ENCODE measurements at regions not wholly inside any gene's neighbourhood (a gene's known extent, or its start where the extent isn't known, plus 50 kb on each side); places are given as distances from the start of the nearest gene placed in this dataset.

DNA sequence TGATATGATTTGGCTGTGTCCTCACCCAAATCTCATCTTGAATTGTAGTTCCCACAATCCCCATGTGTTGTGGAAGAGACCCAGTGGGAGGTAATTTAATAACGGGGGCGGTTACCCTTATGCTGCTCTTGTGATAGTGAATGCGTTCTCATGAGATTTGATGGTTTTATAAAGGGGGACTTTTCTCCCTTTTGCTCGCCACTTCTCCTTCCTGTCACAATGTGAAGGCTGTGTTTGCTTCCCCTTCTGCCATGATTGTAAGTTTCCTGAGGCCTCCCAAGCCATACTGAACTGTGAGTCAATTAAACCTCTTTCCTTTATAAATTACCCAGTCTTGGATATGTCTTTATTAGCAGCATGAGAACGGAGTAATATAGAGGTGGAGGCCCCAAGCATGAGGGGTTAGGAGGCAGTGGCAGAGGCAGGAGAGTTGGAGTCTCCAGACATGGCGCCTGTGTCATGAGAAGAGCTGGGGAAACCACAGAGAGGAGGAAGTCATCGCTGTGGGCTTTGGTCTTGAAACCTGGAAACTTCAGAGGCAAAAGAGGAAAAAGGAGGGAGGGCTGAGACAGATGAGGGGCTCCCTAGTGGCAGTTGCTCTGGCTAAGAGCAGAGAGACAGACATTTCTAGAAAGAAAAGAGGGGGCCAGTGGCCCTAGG, 107.8 kb upstream of the VEPH1 start:
- ATAC-seq (ENCODE audit: low FRiP score in 2 of 2) (no peak), DNase-seq (no peak)
- no peak overlapping the region for H3K4me3 ChIP-seq
- no peaks in the 10 kb centered on the region for H3K9me3 ChIP-seq
- WGBS, 2 donors = 73 to 83% methylated on average over 7 of the region's 7 CpGs
- no peak overlapping the region for H3K27ac ChIP-seq
- peaks cover 0 to 5% (median 2%) of the 10 kb centered on the region in 4 donors for H3K4me1 ChIP-seq
- TF ChIP-seq EP300 (IDR thresholded peaks at IDR 0.05) = no peak
- no peak for TF ChIP-seq POLR2A (IDR thresholded peaks at IDR 0.05)
- TF ChIP-seq, protein P1, sequence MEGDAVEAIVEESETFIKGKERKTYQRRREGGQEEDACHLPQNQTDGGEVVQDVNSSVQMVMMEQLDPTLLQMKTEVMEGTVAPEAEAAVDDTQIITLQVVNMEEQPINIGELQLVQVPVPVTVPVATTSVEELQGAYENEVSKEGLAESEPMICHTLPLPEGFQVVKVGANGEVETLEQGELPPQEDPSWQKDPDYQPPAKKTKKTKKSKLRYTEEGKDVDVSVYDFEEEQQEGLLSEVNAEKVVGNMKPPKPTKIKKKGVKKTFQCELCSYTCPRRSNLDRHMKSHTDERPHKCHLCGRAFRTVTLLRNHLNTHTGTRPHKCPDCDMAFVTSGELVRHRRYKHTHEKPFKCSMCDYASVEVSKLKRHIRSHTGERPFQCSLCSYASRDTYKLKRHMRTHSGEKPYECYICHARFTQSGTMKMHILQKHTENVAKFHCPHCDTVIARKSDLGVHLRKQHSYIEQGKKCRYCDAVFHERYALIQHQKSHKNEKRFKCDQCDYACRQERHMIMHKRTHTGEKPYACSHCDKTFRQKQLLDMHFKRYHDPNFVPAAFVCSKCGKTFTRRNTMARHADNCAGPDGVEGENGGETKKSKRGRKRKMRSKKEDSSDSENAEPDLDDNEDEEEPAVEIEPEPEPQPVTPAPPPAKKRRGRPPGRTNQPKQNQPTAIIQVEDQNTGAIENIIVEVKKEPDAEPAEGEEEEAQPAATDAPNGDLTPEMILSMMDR (IDR thresholded peaks at IDR 0.05) = no peak
- no peak for TF ChIP-seq POLR2AphosphoS5 (IDR thresholded peaks at IDR 0.05)
- H3K27me3 ChIP-seq = no peaks in the 10 kb centered on the region
- no peaks in the 10 kb centered on the region for H3K36me3 ChIP-seq

DNA sequence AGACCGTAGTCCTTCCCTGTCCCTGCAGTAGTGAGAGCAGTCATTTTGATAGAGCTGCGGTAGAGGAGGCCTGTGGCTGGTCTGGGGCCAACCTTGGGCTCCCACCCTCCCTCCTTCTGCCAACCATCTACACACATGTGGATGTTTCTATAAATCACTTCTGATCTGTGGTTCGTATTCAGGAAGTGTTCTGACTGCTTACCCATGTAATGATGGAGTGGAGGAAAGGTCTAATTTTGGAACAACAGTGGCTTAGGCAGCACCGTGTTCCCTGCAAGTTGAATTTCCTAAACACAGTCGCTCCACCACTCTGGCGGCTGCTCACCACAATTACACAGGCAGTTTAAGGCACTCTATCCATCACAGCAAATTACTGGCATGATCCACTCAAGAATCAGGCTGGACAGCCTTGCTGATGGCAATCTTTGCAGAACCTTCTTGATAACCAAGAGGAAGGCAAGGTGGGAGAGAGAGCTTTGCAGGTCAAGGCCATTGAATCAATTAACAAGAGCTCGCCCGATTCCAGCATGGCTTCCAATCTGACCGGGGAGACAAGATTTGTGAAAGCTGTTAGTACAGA, 104.7 kb upstream of the VEPH1 start:
- WGBS, 2 donors = 44 to 71% methylated on average over 9 of the region's 9 CpGs
- no peak for TF ChIP-seq POLR2A (IDR thresholded peaks at IDR 0.05)
- no peak for TF ChIP-seq POLR2AphosphoS5 (IDR thresholded peaks at IDR 0.05)
- TF ChIP-seq, protein P1 (IDR thresholded peaks at IDR 0.05) = no peak
- no peak for TF ChIP-seq EP300 (IDR thresholded peaks at IDR 0.05)
- Histone ChIP-seq H3K27me3 (no peaks in the 10 kb centered on the region), H3K27ac (no peak overlapping the region), H3K4me1 (peaks cover 0 to 5% (median 2%) of the 10 kb centered on the region in 4 donors), H3K36me3 (no peaks in the 10 kb centered on the region), H3K4me3 (no peak overlapping the region), H3K9me3 (no peaks in the 10 kb centered on the region)
- DNase-seq (no peak), ATAC-seq (ENCODE audit: low FRiP score in 2 of 2) (no peak)

DNA sequence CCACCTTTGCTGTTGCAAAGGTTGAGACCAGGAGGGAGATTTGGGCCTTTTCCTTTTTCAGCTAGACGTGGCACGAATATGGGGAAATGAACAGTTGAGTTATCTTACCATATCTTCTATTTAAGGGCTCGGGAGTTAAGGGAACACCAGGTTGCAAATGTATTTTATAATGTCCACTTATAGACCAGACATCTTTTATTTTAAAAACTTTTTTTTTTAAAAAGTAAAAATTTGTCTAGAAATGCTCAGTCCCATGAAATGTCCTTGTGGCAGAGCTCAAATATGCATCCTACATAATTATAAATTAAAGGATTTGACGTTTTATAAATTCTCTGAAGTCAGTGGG, 103.6 kb upstream of the VEPH1 start:
- DNase-seq (no peak), ATAC-seq (ENCODE audit: low FRiP score in 2 of 2) (no peak)
- H3K9me3 ChIP-seq = no peaks in the 10 kb centered on the region
- 48 to 60% methylated on average over 4 of the region's 4 CpGs for WGBS, 2 donors
- no peaks in the 10 kb centered on the region for H3K27me3 ChIP-seq
- H3K4me3 ChIP-seq = no peak overlapping the region
- TF ChIP-seq, protein P1 (IDR thresholded peaks at IDR 0.05) = peak in 1 of 6 experiments; percentile 9
- TF ChIP-seq POLR2A (IDR thresholded peaks at IDR 0.05) (no peak), POLR2AphosphoS5 (IDR thresholded peaks at IDR 0.05) (no peak), EP300 (IDR thresholded peaks at IDR 0.05) (no peak)
- no peaks in the 10 kb centered on the region for H3K36me3 ChIP-seq
- H3K4me1 ChIP-seq = peaks cover 0 to 5% (median 2%) of the 10 kb centered on the region in 4 donors
- H3K27ac ChIP-seq = no peak overlapping the region

DNA sequence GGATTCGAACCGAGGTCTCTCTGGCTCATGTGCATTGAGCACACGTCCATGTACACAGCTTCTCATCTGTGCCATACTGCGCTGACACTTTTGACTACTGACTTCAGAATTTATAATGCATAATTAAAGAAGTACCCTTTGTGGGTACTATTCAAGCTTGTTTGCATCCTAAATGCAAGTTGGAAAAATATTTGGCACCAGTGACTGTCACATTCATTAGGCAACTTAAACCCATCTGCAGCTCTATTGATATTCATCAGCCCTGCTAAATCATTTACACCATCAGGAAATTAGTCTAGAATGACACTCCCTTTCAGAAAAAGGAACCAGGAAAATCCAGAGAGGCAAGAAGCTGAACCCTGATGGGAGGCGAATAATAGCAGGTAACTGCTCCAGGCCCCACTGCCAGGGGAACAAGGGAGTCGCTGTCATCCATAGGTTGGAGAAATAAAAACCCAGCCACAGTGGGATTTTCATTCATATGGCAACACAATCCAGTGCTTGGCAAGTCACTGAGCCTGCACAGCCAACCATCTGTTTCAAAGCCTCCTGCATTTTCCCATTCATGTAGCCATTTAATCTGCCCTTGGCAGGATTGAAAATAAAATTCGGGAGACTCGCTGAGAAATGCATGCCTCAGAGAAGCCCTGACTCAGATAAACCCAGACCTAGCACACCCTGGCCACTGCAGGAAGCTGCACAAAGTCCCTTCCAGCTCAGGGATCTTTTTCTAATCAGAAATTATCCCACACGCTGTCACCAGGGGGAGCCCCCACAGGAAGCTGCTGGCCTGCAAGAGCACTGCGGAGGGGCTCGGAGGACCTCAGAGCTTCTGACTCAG, 103.0 kb upstream of the VEPH1 start:
- no peaks in the 10 kb centered on the region for H3K27me3 ChIP-seq
- WGBS, 2 donors = 46 to 57% methylated on average over 8 to 11 of the region's 11 CpGs
- TF ChIP-seq EP300 (IDR thresholded peaks at IDR 0.05) = no peak
- TF ChIP-seq, protein P1 (IDR thresholded peaks at IDR 0.05) = peak; percentile 40 to 79 (median 58)
- DNase-seq = peak in 1 of 2 donors; percentile 44
- no peak overlapping the region for H3K4me3 ChIP-seq
- H3K27ac ChIP-seq = no peak overlapping the region
- H3K9me3 ChIP-seq = no peaks in the 10 kb centered on the region
- ATAC-seq (ENCODE audit: low FRiP score in 2 of 2) = peak; percentile 60 to 87
- peaks cover 0 to 5% (median 2%) of the 10 kb centered on the region in 4 donors for H3K4me1 ChIP-seq
- no peaks in the 10 kb centered on the region for H3K36me3 ChIP-seq

Measured in upper lobe of left lung (tissue), 6 donors.